ENCODE measurements at regions not wholly inside any gene's neighbourhood (a gene's known extent, or its start where the extent isn't known, plus 50 kb on each side); places are given as distances from the start of the nearest gene placed in this dataset.

DNA sequence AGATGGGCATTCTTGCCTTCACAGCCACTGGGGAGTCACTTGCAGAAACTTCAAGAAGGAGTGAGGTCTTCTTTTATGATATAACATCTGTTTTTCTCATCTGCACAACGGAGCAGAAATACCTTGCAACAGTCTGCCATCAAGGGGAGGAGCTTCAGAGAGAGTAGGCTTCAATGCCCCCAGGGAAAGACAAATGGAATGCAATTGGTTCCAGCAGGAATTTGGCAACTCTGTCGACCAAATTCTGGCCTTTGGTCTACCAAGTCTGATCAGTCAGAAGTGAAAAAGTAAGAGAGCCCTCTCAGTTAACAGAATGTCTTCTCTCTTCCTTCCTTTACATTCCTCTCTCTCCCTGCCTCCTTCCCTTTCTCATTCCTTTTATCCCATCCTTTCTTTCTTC, 229.3 kb downstream of the IDS start:
- H4K20me1 ChIP-seq (ENCODE audit: insufficient read depth, low read length): no peaks in the 10 kb centered on the region
- H3K27me3 ChIP-seq (ENCODE audit: insufficient read depth, low read length): no peaks in the 10 kb centered on the region
- no peaks in the 10 kb centered on the region for H3K9me3 Mint-ChIP-seq (ENCODE audit: unreplicated experiment)
- no peak overlapping the region for H3K4me3 ChIP-seq (ENCODE audit: insufficient read depth, low read depth, low read length)
- no peak overlapping the region for H3K9ac ChIP-seq (ENCODE audit: low read length)
- no peak overlapping the region for H3K4me3 Mint-ChIP-seq (ENCODE audit: unreplicated experiment)
- H3K4me2 ChIP-seq (ENCODE audit: low read length): no peak overlapping the region
- DNase-seq (ENCODE audit: low read depth) (no peak), FAIRE-seq (no peak)
- H3K4me1 Mint-ChIP-seq (ENCODE audit: low read depth, unreplicated experiment): peaks cover 9% of the 10 kb centered on the region
- no peaks in the 10 kb centered on the region for H3K27me3 Mint-ChIP-seq (ENCODE audit: low read depth, unreplicated experiment)
- TF ChIP-seq EZH2 (IDR thresholded peaks at IDR 0.05; ENCODE audit: insufficient read depth, low read length): no peak
- TF ChIP-seq, protein P1, sequence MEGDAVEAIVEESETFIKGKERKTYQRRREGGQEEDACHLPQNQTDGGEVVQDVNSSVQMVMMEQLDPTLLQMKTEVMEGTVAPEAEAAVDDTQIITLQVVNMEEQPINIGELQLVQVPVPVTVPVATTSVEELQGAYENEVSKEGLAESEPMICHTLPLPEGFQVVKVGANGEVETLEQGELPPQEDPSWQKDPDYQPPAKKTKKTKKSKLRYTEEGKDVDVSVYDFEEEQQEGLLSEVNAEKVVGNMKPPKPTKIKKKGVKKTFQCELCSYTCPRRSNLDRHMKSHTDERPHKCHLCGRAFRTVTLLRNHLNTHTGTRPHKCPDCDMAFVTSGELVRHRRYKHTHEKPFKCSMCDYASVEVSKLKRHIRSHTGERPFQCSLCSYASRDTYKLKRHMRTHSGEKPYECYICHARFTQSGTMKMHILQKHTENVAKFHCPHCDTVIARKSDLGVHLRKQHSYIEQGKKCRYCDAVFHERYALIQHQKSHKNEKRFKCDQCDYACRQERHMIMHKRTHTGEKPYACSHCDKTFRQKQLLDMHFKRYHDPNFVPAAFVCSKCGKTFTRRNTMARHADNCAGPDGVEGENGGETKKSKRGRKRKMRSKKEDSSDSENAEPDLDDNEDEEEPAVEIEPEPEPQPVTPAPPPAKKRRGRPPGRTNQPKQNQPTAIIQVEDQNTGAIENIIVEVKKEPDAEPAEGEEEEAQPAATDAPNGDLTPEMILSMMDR (IDR thresholded peaks at IDR 0.05; ENCODE audit: insufficient read depth, low read depth, low read length): no peak
- H3K36me3 ChIP-seq (ENCODE audit: insufficient read depth, low read length): no peaks in the 10 kb centered on the region
- H3K27ac ChIP-seq (ENCODE audit: low read depth, low read length): no peak overlapping the region
- no peaks in the 10 kb centered on the region for H3K9me3 ChIP-seq (ENCODE audit: insufficient read depth, low read depth, low read length)
- H3K4me1 ChIP-seq (ENCODE audit: insufficient read depth, low read length): no peaks in the 10 kb centered on the region
- no peak overlapping the region for H2AFZ ChIP-seq (ENCODE audit: low read depth, low read length)
- no peak overlapping the region for H3K27ac Mint-ChIP-seq (ENCODE audit: unreplicated experiment)
- H3K36me3 Mint-ChIP-seq (ENCODE audit: low read depth, unreplicated experiment): no peaks in the 10 kb centered on the region
- no peaks in the 10 kb centered on the region for H3K79me2 ChIP-seq (ENCODE audit: insufficient read depth, low read length)

DNA sequence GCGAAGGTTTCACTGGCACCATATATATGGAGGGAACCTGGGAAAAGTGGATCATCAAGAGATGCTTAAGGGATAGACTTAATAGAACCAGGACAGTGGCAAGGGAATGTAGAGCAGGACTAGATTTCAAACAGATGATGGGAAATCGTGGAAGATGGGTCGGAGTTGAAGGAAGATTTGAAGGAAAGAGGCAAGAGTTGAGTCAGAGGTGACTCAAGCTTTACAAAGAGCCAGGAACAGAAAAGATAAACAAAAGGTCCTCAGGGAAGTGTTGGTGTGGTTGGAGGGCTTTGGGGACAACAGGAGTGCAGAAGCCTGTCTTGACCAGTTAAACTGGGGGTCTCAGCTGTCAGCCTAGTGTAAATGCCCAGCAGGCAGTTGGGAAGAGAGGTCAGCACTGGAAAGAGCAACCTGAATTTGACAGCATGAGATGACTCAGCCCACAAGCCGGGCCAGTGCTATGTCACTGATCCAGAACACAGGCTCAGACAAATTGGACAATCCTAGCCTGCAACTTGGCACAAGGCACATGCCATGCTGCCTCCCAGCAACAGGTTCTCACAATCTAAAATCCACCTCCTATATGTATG, 230.5 kb downstream of the IDS start:
- H3K27me3 ChIP-seq (ENCODE audit: insufficient read depth, low read length): no peaks in the 10 kb centered on the region
- H3K9me3 ChIP-seq (ENCODE audit: insufficient read depth, low read depth, low read length): no peaks in the 10 kb centered on the region
- no peak overlapping the region for H3K4me2 ChIP-seq (ENCODE audit: low read length)
- Mint-ChIP-seq H3K4me3 (ENCODE audit: unreplicated experiment) (no peak overlapping the region), H3K4me1 (ENCODE audit: low read depth, unreplicated experiment) (peaks cover 11% of the 10 kb centered on the region), H3K27me3 (ENCODE audit: low read depth, unreplicated experiment) (no peaks in the 10 kb centered on the region), H3K27ac (ENCODE audit: unreplicated experiment) (no peak overlapping the region), H3K9me3 (ENCODE audit: unreplicated experiment) (no peaks in the 10 kb centered on the region), H3K36me3 (ENCODE audit: low read depth, unreplicated experiment) (no peaks in the 10 kb centered on the region)
- H3K9ac ChIP-seq (ENCODE audit: low read length): no peak overlapping the region
- no peaks in the 10 kb centered on the region for H3K4me1 ChIP-seq (ENCODE audit: insufficient read depth, low read length)
- no peak overlapping the region for H3K27ac ChIP-seq (ENCODE audit: low read depth, low read length)
- no peak overlapping the region for H3K4me3 ChIP-seq (ENCODE audit: insufficient read depth, low read depth, low read length)
- peak; percentile 96 for FAIRE-seq
- H2AFZ ChIP-seq (ENCODE audit: low read depth, low read length): peak overlapping the region; percentile 26
- no peak for TF ChIP-seq EZH2 (IDR thresholded peaks at IDR 0.05; ENCODE audit: insufficient read depth, low read length)
- TF ChIP-seq, protein P1 (IDR thresholded peaks at IDR 0.05; ENCODE audit: insufficient read depth, low read depth, low read length): no peak
- H3K36me3 ChIP-seq (ENCODE audit: insufficient read depth, low read length): no peaks in the 10 kb centered on the region
- DNase-seq (ENCODE audit: low read depth): peak; percentile 3
- H3K79me2 ChIP-seq (ENCODE audit: insufficient read depth, low read length): no peaks in the 10 kb centered on the region
- no peaks in the 10 kb centered on the region for H4K20me1 ChIP-seq (ENCODE audit: insufficient read depth, low read length)

DNA sequence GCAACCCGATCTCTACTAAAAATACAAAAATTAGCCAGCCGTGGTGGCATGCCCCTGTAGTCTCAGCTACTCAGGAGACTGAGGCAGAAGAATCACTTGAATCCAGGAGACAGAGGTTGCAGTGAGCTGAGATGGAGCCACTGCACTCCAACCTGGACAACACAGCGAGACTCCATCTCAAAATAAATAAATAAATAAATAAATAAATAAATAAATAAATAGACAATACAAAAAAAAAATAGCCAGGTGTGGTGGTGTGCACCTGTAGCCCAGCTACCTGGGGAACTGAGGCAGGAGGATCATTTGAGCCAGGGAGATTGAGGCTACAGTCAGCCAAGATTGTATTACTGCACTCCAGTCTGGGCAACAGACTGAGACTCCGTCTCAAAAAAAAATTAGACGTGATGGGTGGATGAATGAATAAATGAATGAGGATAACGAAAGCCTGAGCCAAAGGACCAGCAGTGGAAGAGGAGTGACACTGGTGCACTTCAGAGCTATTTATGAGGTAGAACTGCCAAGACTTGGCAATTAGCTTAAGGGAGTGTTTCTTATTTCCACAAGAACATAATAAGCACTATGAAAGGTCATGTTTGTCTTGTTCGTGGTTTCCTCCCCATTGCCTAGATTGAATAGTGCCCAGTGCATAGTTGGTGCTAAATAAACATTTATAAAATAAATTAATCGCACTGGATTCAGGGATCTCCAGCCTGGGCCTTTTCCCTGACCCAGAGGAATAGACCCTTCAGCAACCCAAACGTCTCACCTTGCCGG, 232.2 kb downstream of the IDS start:
- H4K20me1 ChIP-seq (ENCODE audit: insufficient read depth, low read length): no peaks in the 10 kb centered on the region
- no peak overlapping the region for H3K4me2 ChIP-seq (ENCODE audit: low read length)
- Mint-ChIP-seq H3K9me3 (ENCODE audit: unreplicated experiment) (no peaks in the 10 kb centered on the region), H3K4me1 (ENCODE audit: low read depth, unreplicated experiment) (peaks cover 11% of the 10 kb centered on the region), H3K36me3 (ENCODE audit: low read depth, unreplicated experiment) (no peaks in the 10 kb centered on the region), H3K27me3 (ENCODE audit: low read depth, unreplicated experiment) (no peaks in the 10 kb centered on the region), H3K4me3 (ENCODE audit: unreplicated experiment) (no peak overlapping the region), H3K27ac (ENCODE audit: unreplicated experiment) (no peak overlapping the region)
- DNase-seq (ENCODE audit: low read depth) (no peak), FAIRE-seq (peak; percentile 62)
- H3K36me3 ChIP-seq (ENCODE audit: insufficient read depth, low read length): no peaks in the 10 kb centered on the region
- no peaks in the 10 kb centered on the region for H3K27me3 ChIP-seq (ENCODE audit: insufficient read depth, low read length)
- no peak overlapping the region for H3K4me3 ChIP-seq (ENCODE audit: insufficient read depth, low read depth, low read length)
- H2AFZ ChIP-seq (ENCODE audit: low read depth, low read length): no peak overlapping the region
- H3K4me1 ChIP-seq (ENCODE audit: insufficient read depth, low read length): no peaks in the 10 kb centered on the region
- TF ChIP-seq, protein P1 (IDR thresholded peaks at IDR 0.05; ENCODE audit: insufficient read depth, low read depth, low read length): no peak
- TF ChIP-seq EZH2 (IDR thresholded peaks at IDR 0.05; ENCODE audit: insufficient read depth, low read length): no peak
- H3K9ac ChIP-seq (ENCODE audit: low read length): no peak overlapping the region
- no peaks in the 10 kb centered on the region for H3K79me2 ChIP-seq (ENCODE audit: insufficient read depth, low read length)
- no peak overlapping the region for H3K27ac ChIP-seq (ENCODE audit: low read depth, low read length)
- H3K9me3 ChIP-seq (ENCODE audit: insufficient read depth, low read depth, low read length): no peaks in the 10 kb centered on the region

All from astrocyte (in vitro differentiated cells and primary cell).